GM20000 (cell line): ENCODE measurements at regions not wholly inside any gene's neighbourhood (a gene's known extent, or its start where the extent isn't known, plus 50 kb on each side); places are given as distances from the start of the nearest gene placed in this dataset.

Experiments
- DNase-seq: peaks from one replicate; pipeline ENCODE4 v3.0.0; 2012; ENCODE audit warnings: low spot score
- CTCF ChIP-seq: IDR thresholded peaks from 2 replicates; pipeline ENCODE4 v1.5.1; 2012; ENCODE audit warnings: mild to moderate bottlenecking, control low read depth; ENCODE audit errors: extremely low read depth, missing control alignments

- DNase-seq: no peak
- TF ChIP-seq CTCF: no peak
These were observed 534.4 kb downstream of the MATN1 start for GRCh38 chr1:30188999-30189398.

GRCh38 chr1:30188329-30188728 is 535.1 kb downstream of the MATN1 start:
- DNase-seq: no peak
- no peak for TF ChIP-seq CTCF

- TF ChIP-seq CTCF: no peak
- no peak for DNase-seq
These were observed 535.9 kb downstream of the MATN1 start for GRCh38 chr1:30187413-30188023.

GRCh38 chr1:30186586-30186985 is 536.8 kb downstream of the MATN1 start:
- TF ChIP-seq CTCF: no peak
- no peak for DNase-seq

- DNase-seq: no peak
- no peak for TF ChIP-seq CTCF
These were observed 537.6 kb downstream of the MATN1 start for GRCh38 chr1:30185809-30186208.

- DNase-seq: no peak
- TF ChIP-seq CTCF: no peak
These were observed 538.1 kb downstream of the MATN1 start for GRCh38 chr1:30185313-30185712.

- no peak for DNase-seq
- no peak for TF ChIP-seq CTCF
These were observed 538.8 kb downstream of the MATN1 start for GRCh38 chr1:30184393-30185141.
